ENCODE measurements at regions not wholly inside any gene's neighbourhood (a gene's known extent, or its start where the extent isn't known, plus 50 kb on each side); places are given as distances from the start of the nearest gene placed in this dataset.

DNA sequence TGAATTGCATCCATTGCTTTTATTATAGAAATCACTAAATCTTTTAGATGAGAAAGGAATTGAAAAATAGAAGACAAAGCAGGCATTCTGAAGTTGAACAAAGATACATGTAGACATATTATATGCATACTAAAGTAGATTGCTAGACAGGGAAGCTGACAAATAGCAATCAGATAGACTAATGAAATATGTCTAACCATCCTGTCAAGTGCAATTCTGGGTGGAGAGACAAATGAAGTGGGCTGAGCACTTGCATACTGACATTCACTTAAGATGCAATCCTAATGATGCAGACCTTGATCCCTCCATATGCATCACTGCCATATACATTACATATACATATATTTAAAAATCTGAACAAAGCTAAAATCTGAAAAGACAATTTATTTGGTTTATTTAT, 1130.0 kb upstream of the CDH6 start:
- no peak for TF ChIP-seq POLR2AphosphoS5 (IDR thresholded peaks at IDR 0.05; ENCODE audit: insufficient read depth, low read depth, low read length)
- no peak for TF ChIP-seq POLR2A (IDR thresholded peaks at IDR 0.05; ENCODE audit: low read depth, low read length)
- TF ChIP-seq, protein P1, sequence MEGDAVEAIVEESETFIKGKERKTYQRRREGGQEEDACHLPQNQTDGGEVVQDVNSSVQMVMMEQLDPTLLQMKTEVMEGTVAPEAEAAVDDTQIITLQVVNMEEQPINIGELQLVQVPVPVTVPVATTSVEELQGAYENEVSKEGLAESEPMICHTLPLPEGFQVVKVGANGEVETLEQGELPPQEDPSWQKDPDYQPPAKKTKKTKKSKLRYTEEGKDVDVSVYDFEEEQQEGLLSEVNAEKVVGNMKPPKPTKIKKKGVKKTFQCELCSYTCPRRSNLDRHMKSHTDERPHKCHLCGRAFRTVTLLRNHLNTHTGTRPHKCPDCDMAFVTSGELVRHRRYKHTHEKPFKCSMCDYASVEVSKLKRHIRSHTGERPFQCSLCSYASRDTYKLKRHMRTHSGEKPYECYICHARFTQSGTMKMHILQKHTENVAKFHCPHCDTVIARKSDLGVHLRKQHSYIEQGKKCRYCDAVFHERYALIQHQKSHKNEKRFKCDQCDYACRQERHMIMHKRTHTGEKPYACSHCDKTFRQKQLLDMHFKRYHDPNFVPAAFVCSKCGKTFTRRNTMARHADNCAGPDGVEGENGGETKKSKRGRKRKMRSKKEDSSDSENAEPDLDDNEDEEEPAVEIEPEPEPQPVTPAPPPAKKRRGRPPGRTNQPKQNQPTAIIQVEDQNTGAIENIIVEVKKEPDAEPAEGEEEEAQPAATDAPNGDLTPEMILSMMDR (IDR thresholded peaks at IDR 0.05; ENCODE audit: extremely low read depth in 1 of 2, insufficient read depth in 1 of 2, low read depth in 1 of 2, low read length in 2 of 2), result no peak
- no peak for TF ChIP-seq MYC (IDR thresholded peaks at IDR 0.05; ENCODE audit: low read depth, low read length)
- TF ChIP-seq, protein P2, sequence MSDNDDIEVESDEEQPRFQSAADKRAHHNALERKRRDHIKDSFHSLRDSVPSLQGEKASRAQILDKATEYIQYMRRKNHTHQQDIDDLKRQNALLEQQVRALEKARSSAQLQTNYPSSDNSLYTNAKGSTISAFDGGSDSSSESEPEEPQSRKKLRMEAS (IDR thresholded peaks at IDR 0.05; ENCODE audit: insufficient read depth, insufficient read length), result no peak
- no peak for TF ChIP-seq EZH2 (IDR thresholded peaks at IDR 0.05; ENCODE audit: borderline replicate concordance, low read depth, low read length, severe bottlenecking)
- no peak for TF ChIP-seq GATA2 (IDR thresholded peaks at IDR 0.05; ENCODE audit: insufficient read depth, insufficient read length, low read depth, low read length)

Data from endothelial cell of umbilical vein (primary cell).